Neural progenitor cell (in vitro differentiated cells): ENCODE measurements at regions not wholly inside any gene's neighbourhood (a gene's known extent, or its start where the extent isn't known, plus 50 kb on each side); places are given as distances from the start of the nearest gene placed in this dataset.

Experiments
- CTCF ChIP-seq: fragments of 200-600 bp; sonication (generic); IDR thresholded peaks from 2 replicates; pipeline ENCODE4 v1.5.1; 2017; ENCODE audit warnings: antibody characterized with exemption, mild to moderate bottlenecking
- EZH2phosphoT487 ChIP-seq: fragments of 200-600 bp; sonication (generic); IDR thresholded peaks from 2 replicates; pipeline ENCODE4 v1.6.1; 2017; ENCODE audit warnings: antibody characterized with exemption

DNA sequence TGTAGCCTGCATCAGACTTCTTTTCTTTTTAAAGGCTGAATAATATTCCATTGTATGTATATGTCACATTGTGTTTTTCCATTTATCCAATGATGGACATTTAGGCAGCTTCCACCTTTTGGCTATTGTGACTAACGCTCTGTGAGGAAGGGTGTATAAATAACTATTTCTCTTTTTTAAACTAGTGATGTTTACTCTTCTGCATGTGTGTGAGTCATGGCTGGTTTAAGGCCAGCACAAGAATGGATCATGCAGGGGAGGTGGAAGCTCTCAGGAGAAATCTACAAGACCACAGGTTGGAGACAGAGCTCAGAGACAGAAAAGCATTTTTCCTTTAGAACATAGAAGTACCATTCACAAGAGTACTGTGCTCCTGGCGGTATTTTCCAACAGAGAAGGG, 307.2 kb downstream of the SOX4 start:
- TF ChIP-seq CTCF (no peak), EZH2phosphoT487 (no peak)
